ENCODE measurements at regions not wholly inside any gene's neighbourhood (a gene's known extent, or its start where the extent isn't known, plus 50 kb on each side); places are given as distances from the start of the nearest gene placed in this dataset.
"Not testable (repeated sequence)": the region's sequence is repeated elsewhere in the genome, so short reads cannot be mapped to it uniquely, and the experiment has no call there.

- no peak overlapping the region for H3K4me3 ChIP-seq (ENCODE audit: low read length)
- DNase-seq (ENCODE audit: low read depth) = no peak
- no peak for TF ChIP-seq CTCF (conservative IDR thresholded peaks at IDR 0.05; ENCODE audit: low read depth, low read length)
These were observed 183.6 kb downstream of the MINAR1 start for GRCh38 chr15:79615754-79616153.

GRCh38 chr15:79617071-79617470, 184.9 kb downstream of the MINAR1 start:
- TF ChIP-seq CTCF (conservative IDR thresholded peaks at IDR 0.05; ENCODE audit: low read depth, low read length) = no peak

GRCh38 chr15:79620112-79620857, 188.1 kb downstream of the MINAR1 start:
- no peak for TF ChIP-seq CTCF (conservative IDR thresholded peaks at IDR 0.05; ENCODE audit: low read depth, low read length)
- no peak for DNase-seq (ENCODE audit: low read depth)
- H3K4me3 ChIP-seq (ENCODE audit: low read length) = no peak overlapping the region

More at GRCh38 chr15:79617071-79617470, 184.9 kb downstream of the MINAR1 start:
- DNase-seq (ENCODE audit: low read depth) = no peak
- no peak overlapping the region for H3K4me3 ChIP-seq (ENCODE audit: low read length)

- DNase-seq (ENCODE audit: low read depth); H3K4me3 ChIP-seq (ENCODE audit: low read length): not testable (repeated sequence)
These were observed 189.7 kb downstream of the MINAR1 start for GRCh38 chr15:79621805-79622204.

GRCh38 chr15:79623488-79623887, 191.4 kb downstream of the MINAR1 start:
- no peak for DNase-seq (ENCODE audit: low read depth)
- no peak overlapping the region for H3K4me3 ChIP-seq (ENCODE audit: low read length)
- no peak for TF ChIP-seq CTCF (conservative IDR thresholded peaks at IDR 0.05; ENCODE audit: low read depth, low read length)

- DNase-seq (ENCODE audit: low read depth) = no peak
- H3K4me3 ChIP-seq (ENCODE audit: low read length) = no peak overlapping the region
- no peak for TF ChIP-seq CTCF (conservative IDR thresholded peaks at IDR 0.05; ENCODE audit: low read depth, low read length)
These were observed 197.6 kb downstream of the MINAR1 start for GRCh38 chr15:79629687-79630086.

GRCh38 chr15:79632457-79632856, 200.3 kb downstream of the MINAR1 start:
- no peak for TF ChIP-seq CTCF (conservative IDR thresholded peaks at IDR 0.05; ENCODE audit: low read depth, low read length)
- no peak overlapping the region for H3K4me3 ChIP-seq (ENCODE audit: low read length)
- no peak for DNase-seq (ENCODE audit: low read depth)

All from retinal pigment epithelial cell (primary cell).